ENCODE measurements at regions not wholly inside any gene's neighbourhood (a gene's known extent, or its start where the extent isn't known, plus 50 kb on each side); places are given as distances from the start of the nearest gene placed in this dataset.

GRCh38 chr11:122224867-122225266 is 108.9 kb upstream of the BLID start:
- H3K4me3 ChIP-seq, result no peak overlapping the region
- no peak for DNase-seq (ENCODE audit: low spot score)
- TF ChIP-seq, protein P1, sequence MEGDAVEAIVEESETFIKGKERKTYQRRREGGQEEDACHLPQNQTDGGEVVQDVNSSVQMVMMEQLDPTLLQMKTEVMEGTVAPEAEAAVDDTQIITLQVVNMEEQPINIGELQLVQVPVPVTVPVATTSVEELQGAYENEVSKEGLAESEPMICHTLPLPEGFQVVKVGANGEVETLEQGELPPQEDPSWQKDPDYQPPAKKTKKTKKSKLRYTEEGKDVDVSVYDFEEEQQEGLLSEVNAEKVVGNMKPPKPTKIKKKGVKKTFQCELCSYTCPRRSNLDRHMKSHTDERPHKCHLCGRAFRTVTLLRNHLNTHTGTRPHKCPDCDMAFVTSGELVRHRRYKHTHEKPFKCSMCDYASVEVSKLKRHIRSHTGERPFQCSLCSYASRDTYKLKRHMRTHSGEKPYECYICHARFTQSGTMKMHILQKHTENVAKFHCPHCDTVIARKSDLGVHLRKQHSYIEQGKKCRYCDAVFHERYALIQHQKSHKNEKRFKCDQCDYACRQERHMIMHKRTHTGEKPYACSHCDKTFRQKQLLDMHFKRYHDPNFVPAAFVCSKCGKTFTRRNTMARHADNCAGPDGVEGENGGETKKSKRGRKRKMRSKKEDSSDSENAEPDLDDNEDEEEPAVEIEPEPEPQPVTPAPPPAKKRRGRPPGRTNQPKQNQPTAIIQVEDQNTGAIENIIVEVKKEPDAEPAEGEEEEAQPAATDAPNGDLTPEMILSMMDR (IDR thresholded peaks at IDR 0.05), result no peak
- H3K9me3 ChIP-seq, result no peaks in the 10 kb centered on the region
- H3K27me3 ChIP-seq, result no peaks in the 10 kb centered on the region
- no peaks in the 10 kb centered on the region for H3K36me3 ChIP-seq
- no peak overlapping the region for H3K27ac ChIP-seq
- peaks cover 0 to 9% of the 10 kb centered on the region in 2 donors for H3K4me1 ChIP-seq

- Histone ChIP-seq H3K27ac (peak overlapping the region in 1 of 2 donors; percentile 50), H3K9me3 (no peaks in the 10 kb centered on the region), H3K27me3 (no peaks in the 10 kb centered on the region), H3K4me1 (peaks cover 0 to 9% of the 10 kb centered on the region in 2 donors), H3K36me3 (no peaks in the 10 kb centered on the region), H3K4me3 (no peak overlapping the region)
- no peak for DNase-seq (ENCODE audit: low spot score)
- TF ChIP-seq, protein P1 (IDR thresholded peaks at IDR 0.05), result no peak
Observed at GRCh38 chr11:122220321-122220720, 104.3 kb upstream of the BLID start.

DNA sequence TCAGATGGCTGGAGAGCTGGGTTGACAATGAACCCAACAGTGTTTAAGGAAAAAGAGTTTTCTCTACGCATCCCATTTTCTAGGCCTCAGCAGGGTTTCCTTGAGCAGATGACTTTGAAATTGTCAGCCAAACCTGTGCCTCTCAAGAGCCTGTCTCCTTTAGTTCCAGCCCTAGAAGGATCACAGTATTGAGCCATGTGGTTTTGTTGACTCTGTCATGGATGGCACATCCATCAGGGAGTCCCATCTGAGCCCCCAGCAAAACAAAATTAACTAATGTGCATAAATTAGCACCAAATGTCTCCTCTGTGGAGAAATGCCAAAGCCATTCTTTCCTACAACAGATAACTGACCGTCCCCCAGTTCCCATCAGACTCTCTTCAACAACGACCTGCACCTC is 103.8 kb upstream of the BLID start:
- Histone ChIP-seq H3K9me3 (no peaks in the 10 kb centered on the region), H3K36me3 (no peaks in the 10 kb centered on the region), H3K27ac (peak overlapping the region in 1 of 2 donors; percentile 50), H3K4me3 (no peak overlapping the region), H3K27me3 (no peaks in the 10 kb centered on the region), H3K4me1 (peaks cover 0 to 14% of the 10 kb centered on the region in 2 donors)
- TF ChIP-seq, protein P1 (IDR thresholded peaks at IDR 0.05), result no peak
- no peak for DNase-seq (ENCODE audit: low spot score)

GRCh38 chr11:122215244-122215992 is 99.4 kb upstream of the BLID start:
- peaks cover 0 to 24% of the 10 kb centered on the region in 2 donors for H3K4me1 ChIP-seq

DNA sequence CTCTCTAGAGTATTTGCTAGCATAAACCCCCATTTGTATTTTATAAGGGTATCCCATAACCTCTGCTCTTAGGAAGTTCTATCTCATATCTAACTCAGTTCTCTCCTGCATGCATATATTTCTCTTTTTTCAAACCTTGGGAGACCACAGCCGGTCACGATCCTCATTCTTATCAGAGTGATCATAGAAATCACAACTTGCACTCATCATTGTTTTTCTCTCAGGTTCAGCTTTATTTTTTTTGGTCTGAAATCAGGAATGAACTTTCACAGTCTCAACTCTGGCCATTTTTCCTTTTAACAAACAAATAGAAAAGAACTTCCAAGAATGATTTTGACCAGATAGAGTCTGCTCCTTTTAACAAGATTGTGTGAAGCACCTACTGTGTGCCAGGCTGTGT is 98.6 kb upstream of the BLID start:
- no peak for DNase-seq (ENCODE audit: low spot score)
- H3K27ac ChIP-seq, result peak overlapping the region; percentile 48 to 62
- H3K36me3 ChIP-seq, result no peaks in the 10 kb centered on the region
- no peaks in the 10 kb centered on the region for H3K27me3 ChIP-seq
- H3K9me3 ChIP-seq, result no peaks in the 10 kb centered on the region
- H3K4me1 ChIP-seq, result peaks cover 0 to 33% of the 10 kb centered on the region in 2 donors
- H3K4me3 ChIP-seq, result no peak overlapping the region
- TF ChIP-seq, protein P1 (IDR thresholded peaks at IDR 0.05), result no peak

More at GRCh38 chr11:122215244-122215992, 99.4 kb upstream of the BLID start:
- Histone ChIP-seq H3K36me3 (no peaks in the 10 kb centered on the region), H3K9me3 (no peaks in the 10 kb centered on the region), H3K4me3 (no peak overlapping the region), H3K27me3 (no peaks in the 10 kb centered on the region), H3K27ac (peak overlapping the region; percentile 48 to 62)
- TF ChIP-seq, protein P1 (IDR thresholded peaks at IDR 0.05), result peak; percentile 95
- DNase-seq (ENCODE audit: low spot score), result peak; percentile 89
